ENCODE measurements at regions not wholly inside any gene's neighbourhood (a gene's known extent, or its start where the extent isn't known, plus 50 kb on each side); places are given as distances from the start of the nearest gene placed in this dataset.

GRCh38 chr7:17506095-17506494, 207.6 kb downstream of the AHR start:
- Histone ChIP-seq H4K20me1 (ENCODE audit: insufficient read depth, low read length) (no peaks in the 10 kb centered on the region), H3K4me3 (replicated peaks in 1 of 3; ENCODE audit: low read depth in 2 of 3, low read length in 3 of 3) (no peak overlapping the region), H3K4me2 (replicated peaks; ENCODE audit: extremely low read depth, low read length, poor library complexity, severe bottlenecking) (no peak overlapping the region), H3K27me3 (ENCODE audit: control insufficient read depth in 2 of 2, insufficient read depth in 2 of 2, low read length in 2 of 2) (no peaks in the 10 kb centered on the region), H2AFZ (ENCODE audit: insufficient read depth, low read depth, low read length, poor library complexity, severe bottlenecking) (no peak overlapping the region), H3K4me1 (ENCODE audit: control insufficient read depth in 1 of 2, insufficient read depth in 2 of 2, low read length in 2 of 2) (no peaks in the 10 kb centered on the region), H3K27ac (ENCODE audit: low read depth in 1 of 2, low read length in 2 of 2) (no peak overlapping the region), H3K9ac (ENCODE audit: insufficient read depth, low read length, poor library complexity, severe bottlenecking) (no peak overlapping the region), H3K36me3 (replicated peaks in 1 of 2; ENCODE audit: control insufficient read depth in 1 of 2, insufficient read depth in 2 of 2, low read length in 2 of 2) (no peaks in the 10 kb centered on the region), H3K9me3 (replicated peaks in 1 of 2; ENCODE audit: control insufficient read depth in 1 of 2, insufficient read depth in 1 of 2, low read length in 2 of 2) (no peaks in the 10 kb centered on the region), H3K79me2 (ENCODE audit: insufficient read depth, low read length) (no peaks in the 10 kb centered on the region)
- 64% methylated on average over 2 of the region's 3 CpGs for WGBS (ENCODE audit: insufficient coverage)
- intact Hi-C loops (cut with micrococcal nuclease) = no loop called here
- no peak for TF ChIP-seq CTCF (IDR thresholded peaks at IDR 0.05)
- Mint-ChIP-seq H3K4me1 (no peaks in the 10 kb centered on the region), H3K36me3 (no peaks in the 10 kb centered on the region), H3K4me3 (no peak overlapping the region), H3K27me3 (ENCODE audit: low read depth in 3 of 3) (no peaks in the 10 kb centered on the region), H3K27ac (no peak overlapping the region), H3K9me3 (peaks cover 0 to 3% (median 0%) of the 10 kb centered on the region in 7 donors)
- no peak for DNase-seq

GRCh38 chr7:17506596-17506995, 208.1 kb downstream of the AHR start:
- H3K4me3 ChIP-seq (replicated peaks in 1 of 3; ENCODE audit: low read depth in 2 of 3, low read length in 3 of 3) = no peak overlapping the region
- H2AFZ ChIP-seq (ENCODE audit: insufficient read depth, low read depth, low read length, poor library complexity, severe bottlenecking) = no peak overlapping the region
- Mint-ChIP-seq H3K36me3 (no peaks in the 10 kb centered on the region), H3K27me3 (ENCODE audit: low read depth in 3 of 3) (no peaks in the 10 kb centered on the region), H3K9me3 (peaks cover 0 to 3% (median 0%) of the 10 kb centered on the region in 7 donors), H3K4me1 (no peaks in the 10 kb centered on the region), H3K27ac (no peak overlapping the region), H3K4me3 (no peak overlapping the region)
- WGBS (ENCODE audit: insufficient coverage) = no CpG with 5 or more reads among the region's 2 CpGs
- H3K4me2 ChIP-seq (replicated peaks; ENCODE audit: extremely low read depth, low read length, poor library complexity, severe bottlenecking) = no peak overlapping the region
- no peaks in the 10 kb centered on the region for H3K36me3 ChIP-seq (replicated peaks in 1 of 2; ENCODE audit: control insufficient read depth in 1 of 2, insufficient read depth in 2 of 2, low read length in 2 of 2)
- no peaks in the 10 kb centered on the region for H3K9me3 ChIP-seq (replicated peaks in 1 of 2; ENCODE audit: control insufficient read depth in 1 of 2, insufficient read depth in 1 of 2, low read length in 2 of 2)
- intact Hi-C loops (cut with micrococcal nuclease) = no loop called here
- no peaks in the 10 kb centered on the region for H3K4me1 ChIP-seq (ENCODE audit: control insufficient read depth in 1 of 2, insufficient read depth in 2 of 2, low read length in 2 of 2)
- no peaks in the 10 kb centered on the region for H4K20me1 ChIP-seq (ENCODE audit: insufficient read depth, low read length)
- no peaks in the 10 kb centered on the region for H3K27me3 ChIP-seq (ENCODE audit: control insufficient read depth in 2 of 2, insufficient read depth in 2 of 2, low read length in 2 of 2)
- TF ChIP-seq CTCF (IDR thresholded peaks at IDR 0.05) = no peak
- H3K27ac ChIP-seq (ENCODE audit: low read depth in 1 of 2, low read length in 2 of 2) = no peak overlapping the region
- H3K79me2 ChIP-seq (ENCODE audit: insufficient read depth, low read length) = no peaks in the 10 kb centered on the region
- DNase-seq = no peak
- no peak overlapping the region for H3K9ac ChIP-seq (ENCODE audit: insufficient read depth, low read length, poor library complexity, severe bottlenecking)

Data from CD14-positive monocyte (primary cell).